Dendritic cell treated with granulocyte-macrophage colony-stimulating factor and Interleukin-4, amounts not matched to agents 40 ng/mL and 50 ng/mL, for 4 days (primary cell): ENCODE measurements at regions not wholly inside any gene's neighbourhood (a gene's known extent, or its start where the extent isn't known, plus 50 kb on each side); places are given as distances from the start of the nearest gene placed in this dataset.
A peak's percentile ranks its signal among the peaks of the same experiment; 100 is the strongest.
"Not testable (repeated sequence)": the region's sequence is repeated elsewhere in the genome, so short reads cannot be mapped to it uniquely, and the experiment has no call there.

Experiments
- H3K27ac Mint-ChIP-seq: one replicate; pipeline ENCODE4 v1.8.0; 2022; ENCODE audit warnings: mild to moderate bottlenecking, mixed read lengths
- H3K27me3 Mint-ChIP-seq: one replicate; pipeline ENCODE4 v1.8.0; 2022; ENCODE audit warnings: mild to moderate bottlenecking, mixed read lengths
- H3K36me3 Mint-ChIP-seq: one replicate; pipeline ENCODE4 v1.8.0; 2022; ENCODE audit warnings: low read depth, mixed read lengths
- H3K4me1 Mint-ChIP-seq: one replicate; pipeline ENCODE4 v1.8.0; 2022; ENCODE audit warnings: low read depth, mixed read lengths
- H3K4me3 Mint-ChIP-seq: one replicate; pipeline ENCODE4 v1.8.0; 2022; ENCODE audit warnings: mild to moderate bottlenecking, moderate library complexity, mixed read lengths
- H3K9me3 Mint-ChIP-seq: one replicate; pipeline ENCODE4 v1.8.0; 2022; ENCODE audit warnings: mixed read lengths
- intact Hi-C: fragments of 100-400 bp; cut with micrococcal nuclease; formaldehyde crosslinking; loops from one replicate; pipeline ENCODE4 v1.15.0; 2022

DNA sequence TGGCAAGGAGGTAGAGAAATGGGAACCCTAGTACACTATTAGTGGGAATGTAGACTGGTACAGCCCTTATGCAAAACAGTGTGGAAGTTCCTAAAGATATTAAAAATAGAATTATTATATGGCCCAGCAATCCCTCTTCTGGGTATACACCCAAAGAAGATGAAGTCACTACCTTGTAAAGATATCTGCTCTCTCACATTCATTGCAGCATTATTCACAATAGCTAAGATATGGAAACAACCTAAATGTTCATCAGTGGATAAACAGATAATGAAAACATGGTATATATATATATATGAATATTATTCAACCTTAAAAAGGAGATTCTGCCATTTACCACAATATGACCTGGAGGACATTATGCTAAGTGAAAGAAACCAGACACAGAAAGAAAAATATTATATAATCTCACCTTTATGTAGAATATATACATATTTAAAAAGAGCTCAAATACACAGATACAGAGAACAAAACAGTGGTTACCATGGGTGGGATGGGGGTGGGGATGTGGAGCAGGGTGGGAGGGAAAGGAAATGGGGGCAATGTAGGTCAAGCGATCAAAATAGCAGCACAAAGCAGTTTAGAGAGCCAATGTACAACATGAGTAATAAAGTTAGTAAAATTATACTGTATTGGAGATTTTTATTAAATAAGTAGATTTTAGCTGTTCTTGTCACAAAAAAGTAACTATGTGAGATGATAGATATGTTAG lies 138.6 kb downstream of the SPRY1 start:
- Mint-ChIP-seq H3K36me3 (no peaks in the 10 kb centered on the region), H3K27ac (no peak overlapping the region), H3K27me3 (no peaks in the 10 kb centered on the region), H3K4me1 (peaks cover 9% of the 10 kb centered on the region), H3K4me3 (no peak overlapping the region), H3K9me3 (peaks cover 8% of the 10 kb centered on the region)
- intact Hi-C loops: no loop called here

- no peaks in the 10 kb centered on the region for H3K27me3 Mint-ChIP-seq
- no peaks in the 10 kb centered on the region for H3K36me3 Mint-ChIP-seq
- H3K27ac Mint-ChIP-seq: no peak overlapping the region
- H3K4me3 Mint-ChIP-seq: no peak overlapping the region
- intact Hi-C loops: no loop called here
- H3K4me1 Mint-ChIP-seq: peaks cover 9% of the 10 kb centered on the region
- peaks cover 8% of the 10 kb centered on the region for H3K9me3 Mint-ChIP-seq
Observed at GRCh38 chr4:123536225-123536624, 139.6 kb downstream of the SPRY1 start.

DNA sequence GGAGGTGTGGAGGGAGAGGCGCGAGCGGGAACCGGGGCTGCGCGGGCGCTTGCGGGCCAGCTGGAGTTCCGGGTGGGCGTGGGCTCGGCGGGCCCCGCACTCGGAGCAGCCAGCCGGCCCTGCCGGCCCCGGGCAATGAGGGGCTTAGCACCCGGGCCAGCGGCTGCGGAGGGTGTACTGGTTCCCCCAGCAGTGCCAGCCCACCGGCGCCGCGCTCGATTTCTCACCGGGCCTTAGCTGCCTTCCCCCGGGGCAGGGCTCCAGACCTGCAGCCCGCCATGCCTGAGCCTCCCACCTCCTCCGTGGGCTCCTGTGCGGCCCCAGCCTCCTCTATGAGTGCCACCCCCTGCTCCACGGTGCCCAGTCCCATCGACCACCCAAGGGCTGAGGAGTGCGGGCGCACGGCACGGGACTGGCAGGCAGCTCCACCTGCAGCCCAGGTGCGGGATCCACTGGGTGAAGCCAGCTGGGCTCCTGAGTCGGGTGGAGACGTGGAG lies 141.4 kb downstream of the SPRY1 start:
- H3K4me1 Mint-ChIP-seq: peaks cover 13% of the 10 kb centered on the region
- H3K27ac Mint-ChIP-seq, H3K36me3 Mint-ChIP-seq, H3K9me3 Mint-ChIP-seq, intact Hi-C loops, H3K4me3 Mint-ChIP-seq, H3K27me3 Mint-ChIP-seq: not testable (repeated sequence)

DNA sequence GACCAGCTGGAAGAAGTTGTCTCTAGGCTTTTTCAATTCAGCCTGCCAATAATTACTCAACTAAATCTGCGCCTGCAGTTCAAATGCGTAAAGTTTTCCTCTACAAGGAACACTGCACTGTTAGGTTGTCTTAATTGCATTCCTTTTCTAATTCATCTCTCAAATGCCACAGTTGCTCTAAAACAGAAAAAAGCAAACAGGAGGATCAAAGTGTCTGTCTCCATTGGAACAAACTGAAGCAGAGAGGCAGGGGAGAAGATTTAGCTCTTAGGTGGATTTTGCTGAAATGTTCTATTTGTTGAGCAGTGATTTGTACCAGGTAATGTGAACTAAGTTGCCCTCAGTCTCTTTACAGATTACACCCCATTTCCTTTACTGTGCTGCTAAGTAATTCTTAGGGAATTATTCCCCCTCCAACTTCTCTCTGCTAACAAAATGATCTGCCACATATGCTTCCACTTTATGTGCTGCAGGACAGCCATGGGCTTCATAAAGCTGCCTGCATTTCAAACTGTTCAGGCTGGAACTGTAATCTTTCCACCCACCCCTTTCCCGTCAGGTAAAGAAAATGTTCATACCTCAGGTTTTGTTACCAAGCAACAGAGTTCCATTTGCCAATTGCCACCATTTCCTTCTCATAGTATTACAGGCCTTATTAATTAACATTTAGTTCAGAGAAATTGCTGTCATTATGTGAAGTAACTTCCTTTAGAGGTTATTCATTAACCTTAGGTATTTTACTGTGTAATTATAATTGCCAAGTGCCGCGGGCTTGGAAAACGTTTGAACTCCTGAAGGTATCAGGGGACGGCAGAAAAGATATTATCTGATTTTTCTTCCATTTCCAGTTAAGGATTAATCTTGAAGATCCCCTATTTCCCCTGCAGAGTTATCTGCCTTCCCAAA lies 149.3 kb downstream of the SPRY1 start:
- intact Hi-C loops: no loop called here
- Mint-ChIP-seq H3K27ac (no peak overlapping the region), H3K4me1 (peaks cover 5% of the 10 kb centered on the region), H3K27me3 (no peaks in the 10 kb centered on the region), H3K4me3 (no peak overlapping the region), H3K9me3 (peaks cover 8% of the 10 kb centered on the region), H3K36me3 (no peaks in the 10 kb centered on the region)

DNA sequence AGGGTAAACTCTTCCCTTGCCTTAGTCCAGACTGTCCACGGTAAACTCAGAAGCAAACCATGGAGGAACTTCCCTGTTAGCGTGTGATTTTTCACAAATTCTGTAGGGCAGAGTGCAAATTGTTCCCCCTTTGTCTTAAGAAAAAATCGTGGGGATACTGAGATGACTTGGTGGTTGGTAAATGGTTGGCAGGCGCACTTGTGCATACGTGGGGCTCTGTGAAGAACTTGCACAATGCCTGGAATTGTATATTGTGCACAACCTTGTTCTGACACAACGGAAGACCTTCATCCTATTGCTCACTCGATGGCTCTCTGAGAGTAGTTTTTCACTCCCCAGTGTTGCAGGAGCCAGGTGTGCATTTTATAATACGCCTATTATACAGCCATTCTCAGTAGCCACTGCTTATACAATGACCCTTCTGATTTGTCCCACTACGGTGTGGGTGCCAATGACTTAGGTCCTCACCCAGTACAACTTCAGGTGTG lies 150.0 kb downstream of the SPRY1 start:
- H3K4me3 Mint-ChIP-seq: no peak overlapping the region
- H3K27ac Mint-ChIP-seq: no peak overlapping the region
- no peaks in the 10 kb centered on the region for H3K36me3 Mint-ChIP-seq
- peaks cover 8% of the 10 kb centered on the region for H3K9me3 Mint-ChIP-seq
- H3K27me3 Mint-ChIP-seq: no peaks in the 10 kb centered on the region
- peaks cover 5% of the 10 kb centered on the region for H3K4me1 Mint-ChIP-seq
- intact Hi-C loops: no loop called here

DNA sequence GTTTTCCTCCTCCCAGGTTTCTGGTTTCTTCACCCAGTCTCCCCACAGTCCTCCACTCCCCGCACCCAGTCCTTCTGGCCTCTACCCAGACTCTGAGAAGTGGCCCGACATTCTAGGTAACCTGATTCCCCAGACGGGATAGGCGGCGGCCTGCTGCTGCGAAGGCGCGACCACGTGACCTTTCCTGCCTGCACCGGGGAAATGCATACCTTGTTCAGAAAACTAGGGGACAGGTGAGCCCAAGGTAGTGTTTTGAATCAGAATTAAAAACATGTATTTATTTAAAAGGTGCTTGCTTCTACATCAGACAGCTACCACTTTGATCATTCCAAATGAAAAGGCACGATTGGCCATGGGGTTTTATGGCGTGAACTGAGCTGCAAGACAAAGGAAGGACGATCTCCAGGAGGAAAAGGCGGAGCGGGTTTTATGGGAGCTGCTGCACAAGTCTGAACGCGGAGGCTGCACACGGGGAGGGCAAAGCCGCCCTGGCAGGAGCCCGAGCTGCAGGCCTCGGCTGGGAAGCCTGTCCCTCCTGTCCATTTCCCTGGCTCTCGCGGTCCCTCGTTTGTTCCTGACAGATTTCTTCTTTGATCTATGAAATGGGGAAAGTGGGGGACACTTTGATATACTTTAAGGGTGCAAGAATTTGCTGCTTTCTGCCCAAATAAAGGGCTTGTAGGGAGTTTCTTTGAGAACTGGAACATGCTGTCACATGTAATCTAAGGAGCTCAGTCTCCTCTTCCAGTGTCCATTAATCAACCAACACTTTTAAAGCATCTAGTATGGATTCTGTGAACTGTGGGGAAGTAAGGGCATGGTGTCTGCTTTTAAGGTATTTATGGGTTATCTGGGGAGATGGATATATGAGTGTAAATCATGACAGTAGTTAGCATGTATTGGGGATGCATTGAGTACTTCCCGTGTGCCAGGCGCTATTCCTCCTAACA lies 150.9 kb downstream of the SPRY1 start:
- Mint-ChIP-seq H3K27ac (no peak overlapping the region), H3K36me3 (no peaks in the 10 kb centered on the region), H3K9me3 (peaks cover 8% of the 10 kb centered on the region), H3K27me3 (no peaks in the 10 kb centered on the region), H3K4me3 (no peak overlapping the region), H3K4me1 (peaks cover 5% of the 10 kb centered on the region)
- intact Hi-C loops: no loop called here

DNA sequence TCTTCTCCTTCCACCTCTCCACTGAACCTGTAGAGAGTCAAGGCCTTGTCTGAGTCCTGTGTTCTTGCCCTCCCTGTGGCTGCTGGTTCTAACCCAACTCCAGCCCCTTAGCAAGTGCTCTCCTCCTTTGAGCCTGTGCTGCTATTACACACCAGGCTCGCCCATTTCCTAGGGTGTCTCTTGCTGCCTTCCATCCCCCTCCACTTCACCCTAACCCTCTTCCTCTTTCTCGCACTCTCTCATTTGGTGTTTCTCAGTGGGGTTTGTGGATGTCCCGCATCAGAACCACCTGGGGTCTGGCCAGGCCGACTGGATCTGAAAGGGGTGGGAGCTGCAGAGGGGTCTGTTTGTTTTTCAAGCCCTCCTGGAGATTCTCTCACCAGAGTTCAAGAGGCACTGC lies 156.7 kb downstream of the SPRY1 start:
- Mint-ChIP-seq H3K36me3 (no peaks in the 10 kb centered on the region), H3K27ac (peak overlapping the region; percentile 16), H3K27me3 (no peaks in the 10 kb centered on the region), H3K4me1 (peaks cover 39% of the 10 kb centered on the region), H3K4me3 (no peak overlapping the region), H3K9me3 (peaks cover 8% of the 10 kb centered on the region)
- intact Hi-C loops: no loop called here

- intact Hi-C loops: no loop called here
- H3K27me3 Mint-ChIP-seq: no peaks in the 10 kb centered on the region
- H3K4me1 Mint-ChIP-seq: peaks cover 39% of the 10 kb centered on the region
- no peaks in the 10 kb centered on the region for H3K36me3 Mint-ChIP-seq
- peak overlapping the region; percentile 52 for H3K27ac Mint-ChIP-seq
- no peak overlapping the region for H3K4me3 Mint-ChIP-seq
- peaks cover 8% of the 10 kb centered on the region for H3K9me3 Mint-ChIP-seq
Observed at GRCh38 chr4:123553733-123554637, 157.4 kb downstream of the SPRY1 start.

DNA sequence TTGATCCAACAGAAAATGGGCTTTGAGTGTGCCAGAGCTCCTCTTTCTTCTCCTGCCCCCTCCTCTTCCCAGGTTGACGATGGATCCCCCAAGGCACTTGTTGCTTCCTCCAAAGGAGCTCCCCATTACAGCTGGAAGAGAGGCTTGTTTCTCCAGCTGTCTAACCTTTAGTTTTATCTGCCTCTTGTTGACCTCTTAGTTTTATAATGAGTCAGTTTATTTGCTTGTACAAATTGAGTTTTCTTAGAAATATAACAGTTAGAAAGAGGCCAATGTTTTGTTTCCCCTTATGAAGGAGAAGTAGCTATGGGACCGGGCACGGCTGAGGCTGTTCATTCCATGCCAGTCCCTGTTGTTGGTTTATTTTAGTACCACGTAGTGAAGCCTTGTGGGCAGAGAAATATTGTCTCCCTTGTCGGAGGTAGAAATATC lies 158.2 kb downstream of the SPRY1 start:
- H3K36me3 Mint-ChIP-seq: no peaks in the 10 kb centered on the region
- H3K4me1 Mint-ChIP-seq: peaks cover 39% of the 10 kb centered on the region
- peak overlapping the region; percentile 52 for H3K27ac Mint-ChIP-seq
- H3K9me3 Mint-ChIP-seq: peaks cover 3% of the 10 kb centered on the region
- H3K27me3 Mint-ChIP-seq: no peaks in the 10 kb centered on the region
- intact Hi-C loops: loop anchor here (5.0 kb wide), 1 partner anchor 163 kb away; no protein-coding TSS in a partner anchor
- H3K4me3 Mint-ChIP-seq: no peak overlapping the region

DNA sequence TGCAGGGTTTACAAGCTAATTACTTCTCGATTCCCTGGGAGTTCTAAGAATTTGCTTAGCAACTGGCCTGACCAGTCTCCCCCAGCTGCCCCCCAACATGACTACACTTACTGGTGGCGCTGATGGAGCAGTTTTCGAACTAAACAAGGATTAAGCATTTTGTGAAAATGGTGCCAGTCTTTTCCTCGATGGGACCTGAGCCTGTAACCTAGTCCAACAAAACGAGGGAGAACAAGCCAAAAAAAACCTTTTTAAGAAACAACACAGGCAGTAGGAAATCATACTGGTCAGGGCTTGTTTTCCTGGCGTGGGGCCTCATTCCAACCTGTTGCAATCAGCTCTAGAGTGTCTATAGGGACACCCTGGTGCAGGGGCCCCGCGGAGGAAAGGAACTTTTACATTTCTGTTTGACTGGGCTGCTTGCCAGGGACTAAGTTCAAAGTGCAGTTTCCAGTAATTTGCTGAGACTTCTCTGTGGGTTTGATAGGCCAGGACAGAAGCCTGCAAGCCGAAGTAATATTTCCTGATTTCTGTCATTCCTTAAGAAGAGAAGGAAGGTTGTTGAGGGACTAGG lies 158.7 kb downstream of the SPRY1 start:
- H3K27ac Mint-ChIP-seq: peak overlapping the region; percentile 52
- H3K27me3 Mint-ChIP-seq: no peaks in the 10 kb centered on the region
- no peaks in the 10 kb centered on the region for H3K9me3 Mint-ChIP-seq
- intact Hi-C loops: loop anchor here (5.0 kb wide), 1 partner anchor 163 kb away; no protein-coding TSS in a partner anchor
- H3K4me1 Mint-ChIP-seq: peaks cover 39% of the 10 kb centered on the region
- no peak overlapping the region for H3K4me3 Mint-ChIP-seq
- H3K36me3 Mint-ChIP-seq: no peaks in the 10 kb centered on the region

DNA sequence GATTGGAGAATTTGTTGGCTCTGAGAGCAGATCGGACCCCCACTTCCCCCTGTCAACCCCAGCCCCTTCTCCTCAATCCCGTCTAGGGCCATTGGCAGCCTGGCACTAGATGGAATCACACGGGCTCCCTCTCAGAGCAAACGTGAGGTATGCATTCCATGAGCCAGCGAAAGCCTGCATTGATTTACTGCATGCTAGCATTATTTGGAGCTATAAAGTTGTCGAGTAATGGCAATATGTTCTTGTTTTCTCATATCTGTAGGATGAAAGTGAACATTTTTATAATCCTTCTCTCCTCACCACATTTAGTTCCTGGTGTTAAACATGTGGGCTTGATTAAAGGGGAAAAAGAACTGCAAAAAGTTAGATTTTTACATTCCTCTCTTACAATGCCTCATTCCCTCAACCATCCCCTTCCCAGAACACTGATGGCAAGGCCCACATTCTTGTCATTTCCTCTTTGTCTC lies 159.2 kb downstream of the SPRY1 start:
- Mint-ChIP-seq H3K4me3 (no peak overlapping the region), H3K27ac (peak overlapping the region; percentile 52), H3K27me3 (no peaks in the 10 kb centered on the region), H3K9me3 (no peaks in the 10 kb centered on the region), H3K36me3 (no peaks in the 10 kb centered on the region), H3K4me1 (peaks cover 39% of the 10 kb centered on the region)
- intact Hi-C loops: loop anchor here (5.0 kb wide), 1 partner anchor 164 kb away; no protein-coding TSS in a partner anchor

- intact Hi-C loops: loop anchor here (5.0 kb wide), 1 partner anchor 164 kb away; no protein-coding TSS in a partner anchor
- Mint-ChIP-seq H3K27ac (no peak overlapping the region), H3K4me1 (peaks cover 39% of the 10 kb centered on the region), H3K4me3 (no peak overlapping the region), H3K9me3 (no peaks in the 10 kb centered on the region), H3K27me3 (no peaks in the 10 kb centered on the region), H3K36me3 (no peaks in the 10 kb centered on the region)
Observed at GRCh38 chr4:123556526-123556925, 159.9 kb downstream of the SPRY1 start.
